OCI-LY3 (cell line): ENCODE measurements at regions not wholly inside any gene's neighbourhood (a gene's known extent, or its start where the extent isn't known, plus 50 kb on each side); places are given as distances from the start of the nearest gene placed in this dataset.

Experiments
- H2AFZ ChIP-seq: fragments of 200-600, 300-600 bp; shearing (Covaris generic); 2 replicates; pipeline ENCODE4 v1.6.0; 2014; ENCODE audit warnings: antibody characterized with exemption, low read depth, low read length
- H3K27ac ChIP-seq: fragments of 200-600, 300-600 bp; sonication (generic); 2 replicates; pipeline ENCODE4 v1.5.1; 2014; ENCODE audit warnings: mild to moderate bottlenecking, low read length, moderate library complexity, mixed read lengths
- H3K27me3 ChIP-seq: fragments of 200-600, 300-600 bp; sonication (generic); 2 replicates; pipeline ENCODE4 v1.6.1; 2014; ENCODE audit warnings: low read depth, low read length, mixed read lengths
- H3K36me3 ChIP-seq: fragments of 200-600, 300-600 bp; sonication (generic); replicated peaks from 2 replicates; pipeline ENCODE3; 2014; ENCODE audit warnings: low read depth, low read length, mixed read lengths
- H3K4me1 ChIP-seq: fragments of 300-600, 200-600 bp; sonication (generic); 2 replicates; pipeline ENCODE4 v1.6.1; 2014; ENCODE audit warnings: low read length, mixed read lengths
- H3K4me2 ChIP-seq: fragments of 200-600, 300-600 bp; sonication (generic); 2 replicates; pipeline ENCODE4 v1.6.1; 2014; ENCODE audit warnings: low read length, mixed read lengths
- H3K4me3 ChIP-seq: fragments of 300-600, 200-600 bp; sonication (generic); 2 replicates; pipeline ENCODE4 v1.5.1; 2014; ENCODE audit warnings: antibody characterized with exemption, mild to moderate bottlenecking, low read length, moderate library complexity
- H3K79me2 ChIP-seq: fragments of 300-600, 200-600 bp; shearing (Covaris generic); 2 replicates; pipeline ENCODE4 v1.6.1; 2014; ENCODE audit warnings: mild to moderate bottlenecking, low read length, mixed read lengths
- H3K9ac ChIP-seq: fragments of 300-600, 200-600 bp; shearing (Covaris generic); 2 replicates; pipeline ENCODE4 v1.6.0; 2014; ENCODE audit warnings: mild to moderate bottlenecking, low read length, moderate library complexity
- H3K9me3 ChIP-seq: fragments of 200-600, 300-600 bp; shearing (Covaris generic); 2 replicates; pipeline ENCODE4 v1.6.1; 2014; ENCODE audit warnings: low read length, mixed read lengths; ENCODE audit not compliant: insufficient read depth
- H4K20me1 ChIP-seq: fragments of 200-600, 300-600 bp; sonication (generic); 2 replicates; pipeline ENCODE4 v1.6.1; 2016; ENCODE audit warnings: low read length, mixed read lengths; ENCODE audit not compliant: insufficient read depth
- CTCF ChIP-seq: fragments of 200-600, 300-600 bp; sonication (generic); IDR thresholded peaks from 2 replicates; pipeline ENCODE4 v1.5.1; 2014; ENCODE audit warnings: antibody characterized with exemption, low read length, low read depth
- EZH2phosphoT487 ChIP-seq: fragments of 200-600 bp; shearing (Covaris generic); IDR thresholded peaks from 2 replicates; pipeline ENCODE4 v1.6.1; 2018; ENCODE audit warnings: antibody characterized with exemption, mixed run types, low read depth

GRCh38 chr2:75964646-75965045 is 253.9 kb upstream of the GCFC2 start:
- no peaks in the 10 kb centered on the region for H3K27me3 ChIP-seq
- no peak overlapping the region for H3K27ac ChIP-seq
- no peaks in the 10 kb centered on the region for H3K9me3 ChIP-seq
- H3K9ac ChIP-seq = no peak overlapping the region
- H3K4me3 ChIP-seq = no peak overlapping the region
- H2AFZ ChIP-seq = no peak overlapping the region
- no peaks in the 10 kb centered on the region for H3K36me3 ChIP-seq
- no peaks in the 10 kb centered on the region for H3K79me2 ChIP-seq
- H3K4me1 ChIP-seq = no peaks in the 10 kb centered on the region
- H3K4me2 ChIP-seq = no peak overlapping the region
- no peak for TF ChIP-seq EZH2phosphoT487
- TF ChIP-seq CTCF = no peak
- no peaks in the 10 kb centered on the region for H4K20me1 ChIP-seq

DNA sequence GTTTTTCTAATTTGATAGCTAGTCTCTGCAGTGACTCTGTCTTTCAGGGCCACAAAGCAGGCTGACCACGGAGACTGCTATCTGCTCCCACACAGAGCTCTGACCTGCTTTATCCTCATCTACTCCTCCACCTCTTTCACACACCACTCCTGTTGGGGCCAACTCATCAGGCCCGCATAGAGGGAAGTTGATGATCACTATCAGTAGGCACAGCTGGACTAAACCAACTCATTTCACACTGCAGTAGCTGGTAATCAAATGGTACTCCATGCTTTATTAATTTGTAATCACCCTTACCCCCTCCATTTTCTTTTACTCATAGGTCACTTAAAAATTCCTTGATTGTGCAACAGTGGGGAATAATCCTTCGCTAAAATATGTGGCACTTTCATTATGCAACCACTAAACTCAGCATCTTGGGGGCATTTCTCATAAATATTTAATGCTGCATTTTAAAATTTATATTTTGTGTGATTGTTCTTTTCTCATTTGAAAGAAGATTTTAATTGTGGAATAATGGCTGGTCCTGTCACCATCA is 249.8 kb upstream of the GCFC2 start:
- no peak for TF ChIP-seq CTCF
- no peak for TF ChIP-seq EZH2phosphoT487
- Histone ChIP-seq H3K9me3 (no peaks in the 10 kb centered on the region), H2AFZ (no peak overlapping the region)

DNA sequence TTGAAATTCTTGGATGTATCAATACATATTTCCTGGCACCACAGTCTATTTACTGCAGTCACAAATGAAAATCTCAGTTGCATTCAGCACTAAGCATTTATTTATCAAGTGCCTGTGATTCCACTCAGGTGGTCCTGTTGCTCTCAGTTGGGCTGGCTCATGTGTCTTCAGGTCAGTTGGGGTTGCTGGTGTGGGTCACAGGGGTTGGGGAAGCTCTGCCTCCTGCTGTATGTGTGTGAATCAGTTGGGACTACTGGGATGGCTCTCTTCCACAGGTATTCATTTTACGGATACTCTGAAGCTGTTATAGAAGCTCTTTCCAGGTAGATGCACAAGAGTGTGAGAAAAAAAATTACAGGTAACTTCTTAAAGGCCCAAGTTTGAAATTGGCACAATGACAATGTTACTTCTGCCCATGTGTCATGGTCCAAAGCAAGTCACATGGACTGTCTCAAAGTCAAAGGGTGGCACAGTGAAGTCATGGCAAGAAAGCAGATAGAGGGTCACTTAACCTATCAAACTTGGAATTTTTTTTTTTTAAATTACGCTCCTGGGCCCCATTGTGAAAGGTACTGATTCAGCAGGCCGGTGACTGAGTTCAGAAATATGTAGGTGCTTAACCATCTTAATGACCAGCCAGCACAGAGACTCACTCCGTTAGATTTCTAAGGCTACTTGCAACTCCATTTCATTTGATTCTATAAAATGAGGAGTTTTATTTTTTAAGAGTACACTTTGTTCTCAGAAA is 249.2 kb upstream of the GCFC2 start:
- TF ChIP-seq CTCF = no peak
- TF ChIP-seq EZH2phosphoT487 = no peak
- H4K20me1 ChIP-seq = no peaks in the 10 kb centered on the region
- no peaks in the 10 kb centered on the region for H3K36me3 ChIP-seq
- H3K27me3 ChIP-seq = no peaks in the 10 kb centered on the region
- H3K9me3 ChIP-seq = no peaks in the 10 kb centered on the region
- no peak overlapping the region for H2AFZ ChIP-seq
- no peak overlapping the region for H3K9ac ChIP-seq
- H3K4me1 ChIP-seq = no peaks in the 10 kb centered on the region
- no peak overlapping the region for H3K4me3 ChIP-seq
- no peak overlapping the region for H3K27ac ChIP-seq
- no peak overlapping the region for H3K4me2 ChIP-seq
- H3K79me2 ChIP-seq = no peaks in the 10 kb centered on the region

More for the DNA sequence above, 249.8 kb upstream of the GCFC2 start:
- H3K9ac ChIP-seq = no peak overlapping the region
- no peak overlapping the region for H3K27ac ChIP-seq
- no peaks in the 10 kb centered on the region for H4K20me1 ChIP-seq
- no peaks in the 10 kb centered on the region for H3K36me3 ChIP-seq
- H3K79me2 ChIP-seq = no peaks in the 10 kb centered on the region
- H3K4me2 ChIP-seq = no peak overlapping the region
- H3K4me3 ChIP-seq = no peak overlapping the region
- no peaks in the 10 kb centered on the region for H3K4me1 ChIP-seq
- no peaks in the 10 kb centered on the region for H3K27me3 ChIP-seq

DNA sequence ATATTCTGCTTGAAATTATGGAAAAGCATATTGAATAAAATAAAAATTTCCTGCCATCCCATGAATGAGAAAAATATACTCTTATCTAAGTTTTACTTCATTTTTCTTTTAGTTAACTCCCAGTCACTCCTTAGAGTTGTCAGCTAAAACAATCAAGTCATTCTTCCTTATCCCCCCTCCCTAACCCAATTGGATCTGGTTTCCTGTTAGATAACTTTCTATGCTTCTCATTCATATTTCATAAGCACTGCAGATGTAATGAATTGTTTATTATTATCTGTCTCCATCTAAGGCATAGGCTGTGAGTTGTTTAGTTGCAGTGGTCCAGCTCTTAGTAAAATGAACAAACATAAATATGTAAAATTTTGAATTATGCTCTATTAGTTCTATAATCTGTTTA is 244.0 kb upstream of the GCFC2 start:
- no peak overlapping the region for H3K4me3 ChIP-seq
- H4K20me1 ChIP-seq = no peaks in the 10 kb centered on the region
- H3K4me1 ChIP-seq = no peaks in the 10 kb centered on the region
- TF ChIP-seq EZH2phosphoT487 = no peak
- TF ChIP-seq CTCF = no peak
- no peak overlapping the region for H3K9ac ChIP-seq
- H2AFZ ChIP-seq = no peak overlapping the region
- H3K27ac ChIP-seq = no peak overlapping the region
- no peaks in the 10 kb centered on the region for H3K9me3 ChIP-seq
- no peak overlapping the region for H3K4me2 ChIP-seq
- no peaks in the 10 kb centered on the region for H3K27me3 ChIP-seq
- no peaks in the 10 kb centered on the region for H3K36me3 ChIP-seq
- no peaks in the 10 kb centered on the region for H3K79me2 ChIP-seq
